MM.1S (cell line): ENCODE measurements at regions not wholly inside any gene's neighbourhood (a gene's known extent, or its start where the extent isn't known, plus 50 kb on each side); places are given as distances from the start of the nearest gene placed in this dataset.

Source experiments
- DNase-seq: peaks from one replicate; pipeline ENCODE4 v3.0.0-alpha.2; 2015
- H2AFZ ChIP-seq: fragments of 300-600 bp; sonication (generic); 2 replicates; pipeline ENCODE4 v1.6.0; 2016; ENCODE audit warnings: antibody characterized with exemption, low read length
- H3F3A ChIP-seq: fragments of 300-600 bp; sonication (generic); 2 replicates; pipeline ENCODE4 v1.6.1; 2016; ENCODE audit warnings: mild to moderate bottlenecking, antibody characterized with exemption, low read length, moderate library complexity, mixed read lengths; ENCODE audit not compliant: insufficient read depth
- H3K27ac ChIP-seq: fragments of 300-600 bp; sonication (generic); 2 replicates; pipeline ENCODE4 v1.5.1; 2016; ENCODE audit warnings: mild to moderate bottlenecking, low read length
- H3K27me3 ChIP-seq: fragments of 300-600 bp; sonication (generic); replicated peaks from 2 replicates; pipeline ENCODE4 v1.6.0; 2016; ENCODE audit warnings: low read length; ENCODE audit not compliant: insufficient read depth
- H3K36me3 ChIP-seq: fragments of 300-600 bp; sonication (generic); replicated peaks from 2 replicates; pipeline ENCODE4 v1.6.1; 2016; ENCODE audit warnings: mild to moderate bottlenecking, low read length, mixed read lengths; ENCODE audit not compliant: insufficient read depth
- H3K4me1 ChIP-seq: fragments of 300-600 bp; sonication (generic); 2 replicates; pipeline ENCODE4 v1.6.1; 2016; ENCODE audit warnings: low read length, mixed read lengths
- H3K4me2 ChIP-seq: fragments of 300-600 bp; sonication (generic); 2 replicates; pipeline ENCODE4 v1.6.0; 2016; ENCODE audit warnings: low read depth, low read length
- H3K4me3 ChIP-seq: fragments of 300-600 bp; sonication (generic); 2 replicates; pipeline ENCODE4 v1.5.1; 2016; ENCODE audit warnings: low read length, mixed read lengths
- H3K79me2 ChIP-seq: fragments of 300-600 bp; sonication (generic); 2 replicates; pipeline ENCODE4 v1.6.1; 2016; ENCODE audit warnings: mixed run types, low read length, mixed read lengths
- H3K9ac ChIP-seq: fragments of 300-600 bp; sonication (generic); 2 replicates; pipeline ENCODE4 v1.6.1; 2016; ENCODE audit warnings: low read length, mixed read lengths
- H3K9me2 ChIP-seq: fragments of 300-600 bp; sonication (generic); replicated peaks from 2 replicates; pipeline ENCODE4 v1.6.1; 2016; ENCODE audit warnings: mild to moderate bottlenecking, low read length, mixed read lengths; ENCODE audit not compliant: insufficient read depth
- H3K9me3 ChIP-seq: fragments of 300-600 bp; sonication (generic); replicated peaks from 2 replicates; pipeline ENCODE4 v1.6.1; 2016; ENCODE audit warnings: mild to moderate bottlenecking, low read length, mixed read lengths; ENCODE audit not compliant: insufficient read depth
- H4K20me1 ChIP-seq: fragments of 300-600 bp; sonication (generic); 2 replicates; pipeline ENCODE4 v1.6.1; 2016; ENCODE audit warnings: mild to moderate bottlenecking, low read length, moderate library complexity, mixed read lengths; ENCODE audit not compliant: insufficient read depth
- CTCF ChIP-seq: fragments of 300-600 bp; sonication (generic); IDR thresholded peaks from 2 replicates; pipeline ENCODE4 v1.5.1; 2016; ENCODE audit warnings: antibody characterized with exemption, low read length, mixed read lengths
- EZH2 ChIP-seq: fragments of 300-600 bp; sonication (generic); optimal IDR thresholded peaks from 2 replicates; pipeline ENCODE3; 2017; ENCODE audit warnings: low read depth, mild to moderate bottlenecking, antibody characterized with exemption, low read length, mixed read lengths
- EZH2phosphoT487 ChIP-seq: fragments of 300-600 bp; sonication (generic); IDR thresholded peaks from 2 replicates; pipeline ENCODE4 v1.6.1; 2018; ENCODE audit warnings: antibody characterized with exemption, low read length

DNA sequence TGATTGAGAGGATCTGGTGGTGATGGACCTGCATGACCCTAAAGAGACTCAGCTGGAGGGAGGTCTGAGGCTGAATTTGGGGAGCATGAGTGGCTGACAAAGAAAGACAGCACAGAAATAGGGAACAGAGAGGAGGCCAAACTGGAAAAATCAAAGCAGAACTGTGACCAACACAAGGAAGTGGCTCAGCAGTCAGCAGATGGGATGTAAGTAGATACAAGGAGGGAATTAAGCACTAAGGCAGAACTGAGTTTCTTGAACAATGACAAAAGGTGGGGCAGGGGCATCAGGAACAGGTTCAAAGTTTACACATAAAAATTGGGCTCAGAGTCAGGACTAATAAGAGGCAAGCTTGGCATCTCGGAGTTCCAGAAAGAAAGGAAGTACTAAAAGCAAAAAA is 144.3 kb upstream of the KLF3 start:
- TF ChIP-seq EZH2 (no peak), EZH2phosphoT487 (no peak), CTCF (no peak)
- Histone ChIP-seq H3K4me2 (no peak overlapping the region), H3K9ac (no peak overlapping the region), H3K4me3 (no peak overlapping the region), H2AFZ (no peak overlapping the region), H4K20me1 (no peaks in the 10 kb centered on the region), H3K9me2 (no peaks in the 10 kb centered on the region), H3K36me3 (no peaks in the 10 kb centered on the region), H3K27me3 (peaks cover 12% of the 10 kb centered on the region; the same call in 1 of the 2 replicates), H3K4me1 (peaks cover 5% of the 10 kb centered on the region; the same call in 1 of the 2 replicates), H3K79me2 (no peaks in the 10 kb centered on the region), H3K9me3 (no peaks in the 10 kb centered on the region), H3F3A (peaks cover 9% of the 10 kb centered on the region; the same call in 1 of the 2 replicates), H3K27ac (no peak overlapping the region)
- DNase-seq = no peak

GRCh38 chr4:38523054-38523453 is 140.9 kb upstream of the KLF3 start:
- no peak for DNase-seq
- TF ChIP-seq EZH2phosphoT487 (no peak), EZH2 (no peak), CTCF (no peak)

GRCh38 chr4:38523524-38524448 is 140.2 kb upstream of the KLF3 start:
- peak; percentile 96 for DNase-seq

More at GRCh38 chr4:38523054-38523453, 140.9 kb upstream of the KLF3 start:
- peaks cover 5% of the 10 kb centered on the region; the same call in 1 of the 2 replicates for H3K4me1 ChIP-seq
- H3K9ac ChIP-seq = no peak overlapping the region
- H3F3A ChIP-seq = peaks cover 9% of the 10 kb centered on the region; the same call in 1 of the 2 replicates
- H3K27me3 ChIP-seq = peaks cover 29% of the 10 kb centered on the region; the same call in 1 of the 2 replicates
- no peak overlapping the region for H3K4me3 ChIP-seq
- no peak overlapping the region for H2AFZ ChIP-seq
- H3K4me2 ChIP-seq = no peak overlapping the region
- H4K20me1 ChIP-seq = no peaks in the 10 kb centered on the region
- no peaks in the 10 kb centered on the region for H3K9me2 ChIP-seq
- H3K9me3 ChIP-seq = no peaks in the 10 kb centered on the region
- H3K79me2 ChIP-seq = no peaks in the 10 kb centered on the region
- no peak overlapping the region for H3K27ac ChIP-seq
- H3K36me3 ChIP-seq = no peaks in the 10 kb centered on the region

More at GRCh38 chr4:38523524-38524448, 140.2 kb upstream of the KLF3 start:
- Histone ChIP-seq H3K9ac (no peak overlapping the region), H2AFZ (0 out of 2 replicates have a peak overlapping the region, but pooled peaks have one; percentile 30), H3K9me2 (no peaks in the 10 kb centered on the region), H3K4me1 (peaks cover 5% of the 10 kb centered on the region; the same call in 1 of the 2 replicates), H3K27me3 (peaks cover 29% of the 10 kb centered on the region; the same call in 1 of the 2 replicates), H3K27ac (peak overlapping the region; percentile 21; the same call in 1 of the 2 replicates), H3K9me3 (no peaks in the 10 kb centered on the region), H3K36me3 (no peaks in the 10 kb centered on the region), H4K20me1 (no peaks in the 10 kb centered on the region), H3F3A (peaks cover 9% of the 10 kb centered on the region; the same call in 1 of the 2 replicates), H3K4me2 (peak overlapping the region; percentile 79), H3K4me3 (peak overlapping the region; percentile 43), H3K79me2 (no peaks in the 10 kb centered on the region)
- TF ChIP-seq EZH2phosphoT487 (no peak), CTCF (no peak), EZH2 (no peak)
